GM23338 (cell line): ENCODE measurements at regions not wholly inside any gene's neighbourhood (a gene's known extent, or its start where the extent isn't known, plus 50 kb on each side); places are given as distances from the start of the nearest gene placed in this dataset.

ENCODE experiments used
- ATAC-seq: fragments of 200-7000 bp; cut with Tn5 transposase; 3 replicates; pipeline ENCODE4 v1.9.1; 2020
- DNase-seq: peaks from one replicate; pipeline ENCODE4 v3.0.0-alpha.2; 2015; ENCODE audit warnings: low spot score
- H2AFZ ChIP-seq: fragments of 200-600 bp; sonication (generic); 2 replicates; pipeline ENCODE4 v1.8.0; 2016; ENCODE audit warnings: antibody characterized with exemption, mild to moderate bottlenecking, moderate library complexity
- H3F3A ChIP-seq: fragments of 200-600 bp; sonication (generic); replicated peaks from 2 replicates; pipeline ENCODE4 v1.8.0; 2017; ENCODE audit warnings: antibody characterized with exemption, mixed run types, low read depth
- H3K27ac ChIP-seq: fragments of 200-600 bp; sonication (generic); 2 replicates; pipeline ENCODE4 v1.6.1; 2016; ENCODE audit warnings: low read depth
- H3K27me3 ChIP-seq: fragments of 200-600 bp; sonication (generic); 2 replicates; pipeline ENCODE4 v1.8.0; 2016; ENCODE audit warnings: mild to moderate bottlenecking, mixed run types, moderate library complexity; ENCODE audit not compliant: insufficient read depth
- H3K36me3 ChIP-seq: fragments of 200-600 bp; sonication (generic); 2 replicates; pipeline ENCODE4 v1.8.0; 2016; ENCODE audit warnings: mild to moderate bottlenecking; ENCODE audit not compliant: insufficient read depth
- H3K4me1 ChIP-seq: fragments of 200-600 bp; sonication (generic); 2 replicates; pipeline ENCODE4 v1.8.0; 2016; ENCODE audit warnings: mild to moderate bottlenecking, moderate library complexity; ENCODE audit not compliant: insufficient read depth
- H3K4me2 ChIP-seq: fragments of 200-600 bp; sonication (generic); 2 replicates; pipeline ENCODE4 v1.7.1; 2017; ENCODE audit warnings: mixed run types
- H3K4me3 ChIP-seq: fragments of 200-600 bp; sonication (generic); 2 replicates; pipeline ENCODE4 v1.6.1; 2016; ENCODE audit warnings: mixed run types
- H3K79me2 ChIP-seq: fragments of 200-600 bp; sonication (generic); replicated peaks from 2 replicates; pipeline ENCODE4 v1.8.0; 2017; ENCODE audit warnings: mild to moderate bottlenecking; ENCODE audit not compliant: insufficient read depth
- H3K9me2 ChIP-seq: fragments of 200-600 bp; sonication (generic); 2 replicates; pipeline ENCODE4 v1.8.0; 2017; ENCODE audit not compliant: insufficient read depth
- H4K20me1 ChIP-seq: fragments of 200-600 bp; sonication (generic); replicated peaks from 2 replicates; pipeline ENCODE4 v1.8.0; 2017; ENCODE audit warnings: mild to moderate bottlenecking; ENCODE audit not compliant: insufficient read depth
- H3K27ac Mint-ChIP-seq: 2 replicates; pipeline ENCODE4 v1.8.0; 2020; ENCODE audit warnings: inconsistent platforms, mild to moderate bottlenecking, moderate library complexity, mixed read lengths
- H3K27me3 Mint-ChIP-seq: 3 replicates; pipeline ENCODE4 v1.8.0; 2022; ENCODE audit warnings: low read depth, mild to moderate bottlenecking, moderate library complexity, mixed read lengths, inconsistent platforms; ENCODE audit not compliant: insufficient read depth, poor library complexity
- H3K36me3 Mint-ChIP-seq: 3 replicates; pipeline ENCODE4 v1.8.0; 2021; ENCODE audit warnings: low read depth, mild to moderate bottlenecking, inconsistent platforms, moderate library complexity, mixed read lengths
- H3K4me1 Mint-ChIP-seq: 3 replicates; pipeline ENCODE4 v1.8.0; 2020; ENCODE audit warnings: mild to moderate bottlenecking, inconsistent platforms, mixed read lengths
- H3K4me3 Mint-ChIP-seq: 3 replicates; pipeline ENCODE4 v1.8.0; 2021; ENCODE audit warnings: moderate library complexity, mild to moderate bottlenecking, inconsistent platforms, mixed read lengths
- H3K9me3 Mint-ChIP-seq: 3 replicates; pipeline ENCODE4 v1.8.0; 2020; ENCODE audit warnings: moderate library complexity, mild to moderate bottlenecking, inconsistent platforms, mixed read lengths
- CREB1 ChIP-seq: fragments of 250-450 bp; sonication (Bioruptor Pico); IDR thresholded peaks from 2 replicates; pipeline ENCODE4 v1.5.0; 2020; ENCODE audit warnings: low read depth, mild to moderate bottlenecking, moderate library complexity
- EZH2 ChIP-seq: fragments of 200-600 bp; sonication (generic); IDR thresholded peaks from one replicate; pipeline ENCODE4 v1.8.0; 2017; ENCODE audit warnings: antibody characterized with exemption, mild to moderate bottlenecking, low read depth; ENCODE audit not compliant: unreplicated experiment
- JUNB ChIP-seq: IDR thresholded peaks from one replicate; pipeline ENCODE4 v1.6.1; 2016; ENCODE audit warnings: antibody characterized with exemption; ENCODE audit not compliant: unreplicated experiment
- NANOG ChIP-seq: IDR thresholded peaks from 2 replicates; pipeline ENCODE4 v1.6.1; 2016; ENCODE audit warnings: antibody characterized with exemption, borderline replicate concordance
- POLR2AphosphoS5 ChIP-seq: IDR thresholded peaks from 2 replicates; pipeline ENCODE4 v1.6.1; 2016; ENCODE audit warnings: antibody characterized with exemption, low read depth
- STAT1 ChIP-seq: IDR thresholded peaks from one replicate; pipeline ENCODE4 v1.6.1; 2016; ENCODE audit warnings: antibody characterized with exemption; ENCODE audit not compliant: unreplicated experiment
- ZNF331 ChIP-seq: fragments of 250-450 bp; sonication (Bioruptor Pico); IDR thresholded peaks from 2 replicates; pipeline ENCODE4 v1.5.0; 2020; ENCODE audit warnings: low read depth, mild to moderate bottlenecking, moderate library complexity
- TF ChIP-seq, protein P1 (sequence below): IDR thresholded peaks from one replicate; pipeline ENCODE4 v1.6.1; 2018; ENCODE audit warnings: antibody characterized with exemption; ENCODE audit not compliant: unreplicated experiment
- TF ChIP-seq, protein P2 (sequence below): fragments of 250-450 bp; sonication (Bioruptor Pico); IDR thresholded peaks from 2 replicates; pipeline ENCODE4 v1.5.0; 2020; ENCODE audit warnings: mild to moderate bottlenecking, moderate library complexity
- TF ChIP-seq, protein P3 (sequence below), 2 experiments: fragments of 200-600 bp in 1 of 2; sonication (generic) in 1 of 2; conservative IDR thresholded peaks; 2 replicates each; pipeline versions ENCODE4 v1.5.1 to v1.6.1; 2016 to 2017; ENCODE audit warnings: antibody characterized with exemption in 2 of 2, low read depth in 2 of 2, mild to moderate bottlenecking in 2 of 2, moderate library complexity in 1 of 2
- TF ChIP-seq, protein P4 (sequence below): IDR thresholded peaks from 2 replicates; pipeline ENCODE4 v1.6.1; 2016; ENCODE audit warnings: antibody characterized with exemption

DNA sequence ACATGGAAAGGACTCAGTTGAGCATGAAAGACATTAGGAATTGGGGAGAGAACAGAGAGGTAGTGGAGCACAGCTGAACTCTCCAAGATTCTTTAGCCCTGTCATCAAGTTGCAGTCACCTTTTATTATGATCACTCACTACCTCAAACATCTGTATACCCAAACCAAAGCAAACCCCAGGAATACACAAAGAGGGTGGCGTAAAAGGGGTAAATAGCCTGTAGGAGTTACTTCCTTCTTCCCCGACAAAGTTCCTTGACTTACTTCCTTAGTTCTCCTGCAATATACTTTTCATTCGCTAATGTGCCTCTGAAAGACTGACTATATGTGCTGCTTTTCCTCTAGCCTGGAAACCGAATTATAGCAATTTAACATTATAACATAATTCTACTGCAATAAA, 159.9 kb downstream of the SPRY1 start (continued):
- TF ChIP-seq, protein P1, sequence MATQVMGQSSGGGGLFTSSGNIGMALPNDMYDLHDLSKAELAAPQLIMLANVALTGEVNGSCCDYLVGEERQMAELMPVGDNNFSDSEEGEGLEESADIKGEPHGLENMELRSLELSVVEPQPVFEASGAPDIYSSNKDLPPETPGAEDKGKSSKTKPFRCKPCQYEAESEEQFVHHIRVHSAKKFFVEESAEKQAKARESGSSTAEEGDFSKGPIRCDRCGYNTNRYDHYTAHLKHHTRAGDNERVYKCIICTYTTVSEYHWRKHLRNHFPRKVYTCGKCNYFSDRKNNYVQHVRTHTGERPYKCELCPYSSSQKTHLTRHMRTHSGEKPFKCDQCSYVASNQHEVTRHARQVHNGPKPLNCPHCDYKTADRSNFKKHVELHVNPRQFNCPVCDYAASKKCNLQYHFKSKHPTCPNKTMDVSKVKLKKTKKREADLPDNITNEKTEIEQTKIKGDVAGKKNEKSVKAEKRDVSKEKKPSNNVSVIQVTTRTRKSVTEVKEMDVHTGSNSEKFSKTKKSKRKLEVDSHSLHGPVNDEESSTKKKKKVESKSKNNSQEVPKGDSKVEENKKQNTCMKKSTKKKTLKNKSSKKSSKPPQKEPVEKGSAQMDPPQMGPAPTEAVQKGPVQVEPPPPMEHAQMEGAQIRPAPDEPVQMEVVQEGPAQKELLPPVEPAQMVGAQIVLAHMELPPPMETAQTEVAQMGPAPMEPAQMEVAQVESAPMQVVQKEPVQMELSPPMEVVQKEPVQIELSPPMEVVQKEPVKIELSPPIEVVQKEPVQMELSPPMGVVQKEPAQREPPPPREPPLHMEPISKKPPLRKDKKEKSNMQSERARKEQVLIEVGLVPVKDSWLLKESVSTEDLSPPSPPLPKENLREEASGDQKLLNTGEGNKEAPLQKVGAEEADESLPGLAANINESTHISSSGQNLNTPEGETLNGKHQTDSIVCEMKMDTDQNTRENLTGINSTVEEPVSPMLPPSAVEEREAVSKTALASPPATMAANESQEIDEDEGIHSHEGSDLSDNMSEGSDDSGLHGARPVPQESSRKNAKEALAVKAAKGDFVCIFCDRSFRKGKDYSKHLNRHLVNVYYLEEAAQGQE = no peak
- no peak for TF ChIP-seq NANOG

DNA sequence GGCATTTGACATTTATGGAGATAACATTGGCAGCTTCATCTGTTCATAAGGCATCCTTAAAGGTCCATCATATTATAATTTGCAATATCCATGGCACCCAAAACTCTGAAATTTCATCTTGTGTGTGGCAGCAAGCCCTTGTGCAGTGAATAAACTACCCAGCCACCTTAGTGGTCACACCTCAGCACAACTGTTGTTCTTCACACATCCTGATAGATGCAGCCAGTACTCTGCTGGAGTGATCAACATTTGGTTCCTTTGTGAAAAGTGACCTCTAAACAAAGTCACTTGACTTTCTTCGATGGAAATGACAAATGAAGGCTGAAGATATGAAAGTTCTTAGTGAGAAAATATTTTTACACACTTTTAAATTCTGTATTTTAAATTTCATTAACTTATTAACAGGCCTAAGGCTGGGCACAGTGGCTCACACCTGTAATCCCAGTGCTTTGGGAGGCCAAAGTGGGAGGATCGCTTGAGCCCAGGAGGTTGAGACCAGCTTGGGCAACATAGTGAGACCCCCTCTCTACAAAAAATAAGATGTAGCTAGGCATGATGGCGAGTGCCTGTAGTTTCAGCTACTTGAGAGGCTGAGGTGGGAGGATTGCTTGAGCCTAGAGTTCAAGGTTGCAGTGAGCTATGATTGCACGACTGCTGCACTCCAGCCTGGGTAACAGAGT, 161.4 kb downstream of the SPRY1 start:
- H4K20me1 ChIP-seq = no peaks in the 10 kb centered on the region
- H2AFZ ChIP-seq = no peak overlapping the region
- Mint-ChIP-seq H3K4me1 (peaks cover 50% of the 10 kb centered on the region), H3K36me3 (no peaks in the 10 kb centered on the region; the same call in 2 of the 3 replicates), H3K9me3 (no peaks in the 10 kb centered on the region), H3K27ac (no peak overlapping the region), H3K4me3 (no peak overlapping the region), H3K27me3 (peaks cover 5% of the 10 kb centered on the region)
- H3K27me3 ChIP-seq = no peaks in the 10 kb centered on the region
- no peak overlapping the region for H3K4me2 ChIP-seq
- no peaks in the 10 kb centered on the region for H3K79me2 ChIP-seq
- ATAC-seq (no peak), DNase-seq (no peak)
- no peaks in the 10 kb centered on the region for H3F3A ChIP-seq
- no peaks in the 10 kb centered on the region for H3K36me3 ChIP-seq
- no peaks in the 10 kb centered on the region for H3K9me2 ChIP-seq
- peaks cover 52% of the 10 kb centered on the region for H3K4me1 ChIP-seq
- H3K4me3 ChIP-seq = no peak overlapping the region
- H3K27ac ChIP-seq = no peak overlapping the region
- TF ChIP-seq EZH2 = no peak
- TF ChIP-seq ZNF331 (CRISPR knock-in tag) = no peak
- no peak for TF ChIP-seq NANOG
- TF ChIP-seq STAT1 = no peak
- TF ChIP-seq, protein P2, sequence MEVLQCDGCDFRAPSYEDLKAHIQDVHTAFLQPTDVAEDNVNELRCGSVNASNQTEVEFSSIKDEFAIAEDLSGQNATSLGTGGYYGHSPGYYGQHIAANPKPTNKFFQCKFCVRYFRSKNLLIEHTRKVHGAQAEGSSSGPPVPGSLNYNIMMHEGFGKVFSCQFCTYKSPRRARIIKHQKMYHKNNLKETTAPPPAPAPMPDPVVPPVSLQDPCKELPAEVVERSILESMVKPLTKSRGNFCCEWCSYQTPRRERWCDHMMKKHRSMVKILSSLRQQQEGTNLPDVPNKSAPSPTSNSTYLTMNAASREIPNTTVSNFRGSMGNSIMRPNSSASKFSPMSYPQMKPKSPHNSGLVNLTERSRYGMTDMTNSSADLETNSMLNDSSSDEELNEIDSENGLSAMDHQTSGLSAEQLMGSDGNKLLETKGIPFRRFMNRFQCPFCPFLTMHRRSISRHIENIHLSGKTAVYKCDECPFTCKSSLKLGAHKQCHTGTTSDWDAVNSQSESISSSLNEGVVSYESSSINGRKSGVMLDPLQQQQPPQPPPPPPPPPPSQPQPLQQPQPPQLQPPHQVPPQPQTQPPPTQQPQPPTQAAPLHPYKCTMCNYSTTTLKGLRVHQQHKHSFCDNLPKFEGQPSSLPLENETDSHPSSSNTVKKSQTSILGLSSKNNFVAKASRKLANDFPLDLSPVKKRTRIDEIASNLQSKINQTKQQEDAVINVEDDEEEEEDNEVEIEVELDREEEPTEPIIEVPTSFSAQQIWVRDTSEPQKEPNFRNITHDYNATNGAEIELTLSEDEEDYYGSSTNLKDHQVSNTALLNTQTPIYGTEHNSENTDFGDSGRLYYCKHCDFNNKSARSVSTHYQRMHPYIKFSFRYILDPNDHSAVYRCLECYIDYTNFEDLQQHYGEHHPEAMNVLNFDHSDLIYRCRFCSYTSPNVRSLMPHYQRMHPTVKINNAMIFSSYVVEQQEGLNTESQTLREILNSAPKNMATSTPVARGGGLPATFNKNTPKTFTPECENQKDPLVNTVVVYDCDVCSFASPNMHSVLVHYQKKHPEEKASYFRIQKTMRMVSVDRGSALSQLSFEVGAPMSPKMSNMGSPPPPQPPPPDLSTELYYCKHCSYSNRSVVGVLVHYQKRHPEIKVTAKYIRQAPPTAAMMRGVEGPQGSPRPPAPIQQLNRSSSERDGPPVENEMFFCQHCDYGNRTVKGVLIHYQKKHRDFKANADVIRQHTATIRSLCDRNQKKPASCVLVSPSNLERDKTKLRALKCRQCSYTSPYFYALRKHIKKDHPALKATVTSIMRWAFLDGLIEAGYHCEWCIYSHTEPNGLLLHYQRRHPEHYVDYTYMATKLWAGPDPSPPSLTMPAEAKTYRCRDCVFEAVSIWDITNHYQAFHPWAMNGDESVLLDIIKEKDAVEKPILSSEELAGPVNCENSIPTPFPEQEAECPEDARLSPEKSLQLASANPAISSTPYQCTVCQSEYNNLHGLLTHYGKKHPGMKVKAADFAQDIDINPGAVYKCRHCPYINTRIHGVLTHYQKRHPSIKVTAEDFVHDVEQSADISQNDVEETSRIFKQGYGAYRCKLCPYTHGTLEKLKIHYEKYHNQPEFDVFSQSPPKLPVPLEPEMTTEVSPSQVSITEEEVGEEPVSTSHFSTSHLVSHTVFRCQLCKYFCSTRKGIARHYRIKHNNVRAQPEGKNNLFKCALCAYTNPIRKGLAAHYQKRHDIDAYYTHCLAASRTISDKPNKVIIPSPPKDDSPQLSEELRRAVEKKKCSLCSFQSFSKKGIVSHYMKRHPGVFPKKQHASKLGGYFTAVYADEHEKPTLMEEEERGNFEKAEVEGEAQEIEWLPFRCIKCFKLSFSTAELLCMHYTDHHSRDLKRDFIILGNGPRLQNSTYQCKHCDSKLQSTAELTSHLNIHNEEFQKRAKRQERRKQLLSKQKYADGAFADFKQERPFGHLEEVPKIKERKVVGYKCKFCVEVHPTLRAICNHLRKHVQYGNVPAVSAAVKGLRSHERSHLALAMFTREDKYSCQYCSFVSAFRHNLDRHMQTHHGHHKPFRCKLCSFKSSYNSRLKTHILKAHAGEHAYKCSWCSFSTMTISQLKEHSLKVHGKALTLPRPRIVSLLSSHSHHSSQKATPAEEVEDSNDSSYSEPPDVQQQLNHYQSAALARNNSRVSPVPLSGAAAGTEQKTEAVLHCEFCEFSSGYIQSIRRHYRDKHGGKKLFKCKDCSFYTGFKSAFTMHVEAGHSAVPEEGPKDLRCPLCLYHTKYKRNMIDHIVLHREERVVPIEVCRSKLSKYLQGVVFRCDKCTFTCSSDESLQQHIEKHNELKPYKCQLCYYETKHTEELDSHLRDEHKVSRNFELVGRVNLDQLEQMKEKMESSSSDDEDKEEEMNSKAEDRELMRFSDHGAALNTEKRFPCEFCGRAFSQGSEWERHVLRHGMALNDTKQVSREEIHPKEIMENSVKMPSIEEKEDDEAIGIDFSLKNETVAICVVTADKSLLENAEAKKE = no peak
- TF ChIP-seq POLR2AphosphoS5 = no peak
- TF ChIP-seq CREB1 (CRISPR knock-in tag) = no peak
- TF ChIP-seq, protein P3, sequence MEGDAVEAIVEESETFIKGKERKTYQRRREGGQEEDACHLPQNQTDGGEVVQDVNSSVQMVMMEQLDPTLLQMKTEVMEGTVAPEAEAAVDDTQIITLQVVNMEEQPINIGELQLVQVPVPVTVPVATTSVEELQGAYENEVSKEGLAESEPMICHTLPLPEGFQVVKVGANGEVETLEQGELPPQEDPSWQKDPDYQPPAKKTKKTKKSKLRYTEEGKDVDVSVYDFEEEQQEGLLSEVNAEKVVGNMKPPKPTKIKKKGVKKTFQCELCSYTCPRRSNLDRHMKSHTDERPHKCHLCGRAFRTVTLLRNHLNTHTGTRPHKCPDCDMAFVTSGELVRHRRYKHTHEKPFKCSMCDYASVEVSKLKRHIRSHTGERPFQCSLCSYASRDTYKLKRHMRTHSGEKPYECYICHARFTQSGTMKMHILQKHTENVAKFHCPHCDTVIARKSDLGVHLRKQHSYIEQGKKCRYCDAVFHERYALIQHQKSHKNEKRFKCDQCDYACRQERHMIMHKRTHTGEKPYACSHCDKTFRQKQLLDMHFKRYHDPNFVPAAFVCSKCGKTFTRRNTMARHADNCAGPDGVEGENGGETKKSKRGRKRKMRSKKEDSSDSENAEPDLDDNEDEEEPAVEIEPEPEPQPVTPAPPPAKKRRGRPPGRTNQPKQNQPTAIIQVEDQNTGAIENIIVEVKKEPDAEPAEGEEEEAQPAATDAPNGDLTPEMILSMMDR (conservative IDR thresholded peaks at IDR 0.05; ENCODE audit: low read depth in 2 of 2) = no peak
- TF ChIP-seq, protein P4, sequence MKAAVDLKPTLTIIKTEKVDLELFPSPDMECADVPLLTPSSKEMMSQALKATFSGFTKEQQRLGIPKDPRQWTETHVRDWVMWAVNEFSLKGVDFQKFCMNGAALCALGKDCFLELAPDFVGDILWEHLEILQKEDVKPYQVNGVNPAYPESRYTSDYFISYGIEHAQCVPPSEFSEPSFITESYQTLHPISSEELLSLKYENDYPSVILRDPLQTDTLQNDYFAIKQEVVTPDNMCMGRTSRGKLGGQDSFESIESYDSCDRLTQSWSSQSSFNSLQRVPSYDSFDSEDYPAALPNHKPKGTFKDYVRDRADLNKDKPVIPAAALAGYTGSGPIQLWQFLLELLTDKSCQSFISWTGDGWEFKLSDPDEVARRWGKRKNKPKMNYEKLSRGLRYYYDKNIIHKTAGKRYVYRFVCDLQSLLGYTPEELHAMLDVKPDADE = no peak
- TF ChIP-seq JUNB = no peak
